ENCODE measurements at regions not wholly inside any gene's neighbourhood (a gene's known extent, or its start where the extent isn't known, plus 50 kb on each side); places are given as distances from the start of the nearest gene placed in this dataset.

GRCh38 chr1:190957565-190957964 lies 479.9 kb upstream of the BRINP3 start:
- DNase-seq (ENCODE audit: low spot score in 2 of 2, unreplicated experiment in 2 of 2): no peak
- no peak overlapping the region for H3K4me3 Mint-ChIP-seq

GRCh38 chr1:190963321-190963720 lies 485.7 kb upstream of the BRINP3 start:
- H3K4me1 Mint-ChIP-seq: no peaks in the 10 kb centered on the region
- DNase-seq (ENCODE audit: low spot score in 2 of 2, unreplicated experiment in 2 of 2): no peak

More at GRCh38 chr1:190957565-190957964, 479.9 kb upstream of the BRINP3 start:
- Mint-ChIP-seq H3K36me3 (no peaks in the 10 kb centered on the region), H3K27ac (no peak overlapping the region), H3K27me3 (ENCODE audit: low read depth) (peaks cover 4% of the 10 kb centered on the region), H3K4me1 (no peaks in the 10 kb centered on the region), H3K9me3 (peaks cover 6% of the 10 kb centered on the region)
- TF ChIP-seq CTCF (IDR thresholded peaks at IDR 0.05; ENCODE audit: unreplicated experiment): no peak

DNA sequence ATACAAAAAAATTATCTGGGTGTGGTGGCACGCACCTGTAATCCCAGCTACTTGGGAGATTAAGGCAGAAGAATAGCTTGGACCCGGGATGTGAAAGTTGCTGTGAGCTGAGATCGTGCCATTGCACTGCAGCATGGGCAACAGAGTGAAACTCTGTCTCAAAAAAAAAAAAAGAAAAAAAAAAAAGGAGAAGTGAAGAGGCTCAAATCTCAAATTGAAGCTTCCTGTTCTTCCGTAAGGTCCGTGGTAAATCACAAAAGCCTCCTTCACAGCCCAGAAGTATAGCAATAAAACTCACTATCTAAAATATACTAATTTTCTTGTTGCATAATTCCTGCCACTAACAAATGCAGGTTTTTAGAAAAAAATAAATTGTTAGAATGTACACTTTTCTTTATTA lies 498.2 kb upstream of the BRINP3 start:
- DNase-seq (ENCODE audit: low spot score in 2 of 2, unreplicated experiment in 2 of 2): no peak

More at GRCh38 chr1:190963321-190963720, 485.7 kb upstream of the BRINP3 start:
- H3K27me3 Mint-ChIP-seq (ENCODE audit: low read depth): peaks cover 16% of the 10 kb centered on the region
- H3K4me3 Mint-ChIP-seq: no peak overlapping the region
- H3K27ac Mint-ChIP-seq: no peak overlapping the region
- no peaks in the 10 kb centered on the region for H3K36me3 Mint-ChIP-seq
- TF ChIP-seq CTCF (IDR thresholded peaks at IDR 0.05; ENCODE audit: unreplicated experiment): no peak
- H3K9me3 Mint-ChIP-seq: peaks cover 6% of the 10 kb centered on the region

GRCh38 chr1:191002768-191003167 lies 525.1 kb upstream of the BRINP3 start:
- no peak for DNase-seq (ENCODE audit: low spot score in 2 of 2, unreplicated experiment in 2 of 2)
- TF ChIP-seq CTCF (IDR thresholded peaks at IDR 0.05; ENCODE audit: unreplicated experiment): no peak
- peaks cover 3% of the 10 kb centered on the region for H3K9me3 Mint-ChIP-seq
- H3K4me1 Mint-ChIP-seq: no peaks in the 10 kb centered on the region
- H3K36me3 Mint-ChIP-seq: no peaks in the 10 kb centered on the region
- H3K27me3 Mint-ChIP-seq (ENCODE audit: low read depth): no peaks in the 10 kb centered on the region
- no peak overlapping the region for H3K27ac Mint-ChIP-seq
- no peak overlapping the region for H3K4me3 Mint-ChIP-seq

More for the DNA sequence above, 498.2 kb upstream of the BRINP3 start:
- H3K36me3 Mint-ChIP-seq: no peaks in the 10 kb centered on the region
- H3K27ac Mint-ChIP-seq: no peak overlapping the region
- no peak for TF ChIP-seq CTCF (IDR thresholded peaks at IDR 0.05; ENCODE audit: unreplicated experiment)
- H3K9me3 Mint-ChIP-seq: peaks cover 13% of the 10 kb centered on the region
- no peaks in the 10 kb centered on the region for H3K27me3 Mint-ChIP-seq (ENCODE audit: low read depth)
- no peaks in the 10 kb centered on the region for H3K4me1 Mint-ChIP-seq
- H3K4me3 Mint-ChIP-seq: no peak overlapping the region

DNA sequence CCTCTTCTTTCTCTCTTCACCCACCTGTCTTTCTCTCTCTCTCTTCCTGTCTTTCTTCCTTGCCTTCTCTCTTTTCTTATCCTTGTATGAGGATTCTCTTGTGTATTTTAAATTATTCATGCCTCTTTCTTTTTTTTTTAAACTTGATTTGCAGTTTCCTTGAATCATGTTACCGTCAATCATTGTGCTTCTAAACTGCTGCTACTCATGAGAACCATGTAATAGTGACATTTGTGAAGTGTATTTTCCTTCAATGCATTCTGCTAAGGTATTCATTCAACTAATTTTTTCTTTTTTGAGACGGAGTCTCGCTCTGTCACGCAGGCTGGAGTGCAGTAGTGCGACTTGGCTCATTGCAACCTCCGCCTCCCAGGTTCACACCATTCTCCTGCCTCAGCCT lies 539.1 kb upstream of the BRINP3 start:
- no peak for DNase-seq (ENCODE audit: low spot score in 2 of 2, unreplicated experiment in 2 of 2)
- H3K4me1 Mint-ChIP-seq: no peaks in the 10 kb centered on the region
- peaks cover 12% of the 10 kb centered on the region for H3K27me3 Mint-ChIP-seq (ENCODE audit: low read depth)
- H3K36me3 Mint-ChIP-seq: no peaks in the 10 kb centered on the region
- H3K9me3 Mint-ChIP-seq: no peaks in the 10 kb centered on the region
- no peak overlapping the region for H3K27ac Mint-ChIP-seq
- no peak for TF ChIP-seq CTCF (IDR thresholded peaks at IDR 0.05; ENCODE audit: unreplicated experiment)
- no peak overlapping the region for H3K4me3 Mint-ChIP-seq

DNA sequence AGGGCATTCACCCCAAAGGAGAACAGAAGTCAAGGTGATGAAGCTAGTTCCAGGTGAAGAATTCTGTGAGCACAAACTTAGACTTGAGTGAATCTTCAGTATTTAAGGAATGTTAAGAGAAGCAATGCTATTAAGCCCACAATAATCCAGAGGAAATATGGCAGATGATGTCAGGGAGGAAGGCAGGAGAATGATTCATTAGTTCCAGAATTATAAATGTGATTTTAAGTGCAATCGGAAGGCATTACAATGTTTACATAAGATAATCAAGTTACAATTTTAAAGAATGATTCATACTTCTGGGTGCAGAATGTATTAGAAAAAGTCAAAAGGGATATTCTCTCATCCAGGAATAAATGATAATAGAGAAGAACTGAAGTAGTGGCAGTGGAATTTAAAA lies 545.2 kb upstream of the BRINP3 start:
- DNase-seq (ENCODE audit: low spot score in 2 of 2, unreplicated experiment in 2 of 2): no peak

More for the DNA sequence above, 545.2 kb upstream of the BRINP3 start:
- H3K27me3 Mint-ChIP-seq (ENCODE audit: low read depth): peaks cover 10% of the 10 kb centered on the region
- no peak overlapping the region for H3K4me3 Mint-ChIP-seq
- no peaks in the 10 kb centered on the region for H3K36me3 Mint-ChIP-seq
- H3K27ac Mint-ChIP-seq: no peak overlapping the region
- H3K9me3 Mint-ChIP-seq: peaks cover 6% of the 10 kb centered on the region
- peaks cover 2% of the 10 kb centered on the region for H3K4me1 Mint-ChIP-seq
- TF ChIP-seq CTCF (IDR thresholded peaks at IDR 0.05; ENCODE audit: unreplicated experiment): no peak
